H9 (cell line): ENCODE measurements at regions not wholly inside any gene's neighbourhood (a gene's known extent, or its start where the extent isn't known, plus 50 kb on each side); places are given as distances from the start of the nearest gene placed in this dataset.

Experiments used
- DNase-seq: peaks from one replicate; pipeline ENCODE4 v3.0.0-alpha.2; 2017
- H2AFZ ChIP-seq: one replicate; pipeline ENCODE4 v1.6.1; 2013; ENCODE audit warnings: mild to moderate bottlenecking, low read length, control low read depth, moderate library complexity
- H2AK5ac ChIP-seq: 2 replicates; pipeline ENCODE4 v1.6.1; 2013; ENCODE audit warnings: low read length, control low read depth, mixed read lengths; ENCODE audit not compliant: insufficient read length
- H2BK120ac ChIP-seq: one replicate; pipeline ENCODE4 v1.6.1; 2013; ENCODE audit warnings: low read depth, mild to moderate bottlenecking, low read length, control low read depth, inconsistent platforms; ENCODE audit not compliant: poor library complexity, severe bottlenecking
- H2BK12ac ChIP-seq: 2 replicates; pipeline ENCODE4 v1.6.1; 2013; ENCODE audit warnings: low read length, control low read depth, mixed read lengths, low read depth; ENCODE audit not compliant: insufficient read length
- H2BK15ac ChIP-seq: 2 replicates; pipeline ENCODE4 v1.6.1; 2013; ENCODE audit warnings: low read depth, low read length, control low read depth
- H2BK20ac ChIP-seq: one replicate; pipeline ENCODE4 v1.6.1; 2013; ENCODE audit warnings: low read depth, mild to moderate bottlenecking, low read length, control low read depth, inconsistent platforms; ENCODE audit not compliant: poor library complexity, severe bottlenecking
- H2BK5ac ChIP-seq: 2 replicates; pipeline ENCODE4 v1.6.1; 2013; ENCODE audit warnings: low read length, control low read depth, mixed read lengths; ENCODE audit not compliant: insufficient read length
- H3K14ac ChIP-seq: 2 replicates; pipeline ENCODE4 v1.6.1; 2013; ENCODE audit warnings: low read length, control low read depth; ENCODE audit not compliant: insufficient read depth
- H3K18ac ChIP-seq: 2 replicates; pipeline ENCODE4 v1.6.1; 2013; ENCODE audit warnings: low read depth, mild to moderate bottlenecking, mixed read lengths, low read length, control low read depth; ENCODE audit not compliant: insufficient read length
- H3K23ac ChIP-seq: 2 replicates; pipeline ENCODE4 v1.6.1; 2013; ENCODE audit warnings: low read length, control low read depth, mixed read lengths, low read depth; ENCODE audit not compliant: insufficient read length
- H3K23me2 ChIP-seq: 2 replicates; pipeline ENCODE4 v1.6.1; 2013; ENCODE audit warnings: low read depth, mild to moderate bottlenecking, mixed read lengths, low read length, control low read depth; ENCODE audit not compliant: insufficient read length, poor library complexity, severe bottlenecking
- H3K27ac ChIP-seq: 2 replicates; pipeline ENCODE4 v1.5.1; 2013; ENCODE audit warnings: low read length, control low read depth, mixed read lengths, low read depth; ENCODE audit not compliant: insufficient read length
- H3K27me3 ChIP-seq: 2 replicates; pipeline ENCODE4 v1.6.1; 2013; ENCODE audit warnings: low read length, control low read depth, inconsistent platforms; ENCODE audit not compliant: insufficient read depth
- H3K4ac ChIP-seq: 2 replicates; pipeline ENCODE4 v1.6.1; 2013; ENCODE audit warnings: low read depth, mild to moderate bottlenecking, control low read depth, inconsistent platforms, low read length, moderate library complexity
- H3K4me1 ChIP-seq: 2 replicates; pipeline ENCODE4 v1.6.1; 2013; ENCODE audit warnings: low read length, control low read depth, inconsistent platforms; ENCODE audit not compliant: insufficient read depth
- H3K4me2 ChIP-seq: 2 replicates; pipeline ENCODE4 v1.6.1; 2013; ENCODE audit warnings: low read length, control low read depth, mixed read lengths; ENCODE audit not compliant: insufficient read length, insufficient read depth
- H3K56ac ChIP-seq: 2 replicates; pipeline ENCODE4 v1.6.1; 2013; ENCODE audit warnings: low read depth, mild to moderate bottlenecking, mixed read lengths, low read length, control low read depth; ENCODE audit not compliant: insufficient read length
- H3K79me1 ChIP-seq: 2 replicates; pipeline ENCODE4 v1.6.1; 2013; ENCODE audit warnings: low read depth, mild to moderate bottlenecking, moderate library complexity, low read length, control low read depth, inconsistent platforms; ENCODE audit not compliant: insufficient read depth, poor library complexity, severe bottlenecking
- H3K79me2 ChIP-seq: 2 replicates; pipeline ENCODE4 v1.6.1; 2013; ENCODE audit warnings: low read length, control low read depth, inconsistent platforms; ENCODE audit not compliant: insufficient read depth
- H3K9ac ChIP-seq: 2 replicates; pipeline ENCODE4 v1.6.1; 2013; ENCODE audit warnings: low read length, control low read depth, mixed read lengths; ENCODE audit not compliant: insufficient read length; ENCODE audit errors: extremely low read depth
- H3K9me3 ChIP-seq: one replicate; pipeline ENCODE4 v1.6.1; 2013; ENCODE audit warnings: low read depth, low read length, inconsistent platforms; ENCODE audit not compliant: control insufficient read depth
- H3T11ph ChIP-seq: one replicate; pipeline ENCODE4 v1.6.1; 2013; ENCODE audit warnings: mild to moderate bottlenecking, low read length, control low read depth, inconsistent platforms
- H4K20me1 ChIP-seq: one replicate; pipeline ENCODE4 v1.6.1; 2013; ENCODE audit not compliant: control insufficient read depth, insufficient read length, insufficient read depth
- H4K5ac ChIP-seq: 2 replicates; pipeline ENCODE4 v1.6.1; 2013; ENCODE audit warnings: low read depth, mild to moderate bottlenecking, mixed read lengths, low read length, control low read depth; ENCODE audit not compliant: insufficient read length
- H4K8ac ChIP-seq: replicated peaks from 2 replicates; pipeline ENCODE4 v1.6.1; 2013; ENCODE audit warnings: low read length, control low read depth, mixed read lengths, low read depth; ENCODE audit not compliant: insufficient read length
- H4K91ac ChIP-seq: 2 replicates; pipeline ENCODE4 v1.6.1; 2013; ENCODE audit warnings: low read depth, mild to moderate bottlenecking, moderate library complexity, mixed read lengths, low read length, control low read depth; ENCODE audit not compliant: insufficient read length
- H3K27ac Mint-ChIP-seq, 3 experiments: 2 replicates in 2 of 3; 3 replicates in 1 of 3; pipeline ENCODE4 v1.8.0; 2020 to 2021; ENCODE audit warnings: mixed read lengths in 3 of 3, mild to moderate bottlenecking in 1 of 3, moderate library complexity in 1 of 3
- H3K27me3 Mint-ChIP-seq: 2 replicates; pipeline ENCODE4 v1.8.0; 2021; ENCODE audit warnings: low read depth, mild to moderate bottlenecking, moderate library complexity, mixed read lengths
- H3K36me3 Mint-ChIP-seq, 3 experiments: 2 replicates in 2 of 3; 3 replicates in 1 of 3; pipeline ENCODE4 v1.8.0; 2020 to 2021; ENCODE audit warnings: low read depth in 3 of 3, mixed read lengths in 3 of 3; ENCODE audit not compliant: insufficient read depth in 1 of 3
- H3K4me1 Mint-ChIP-seq, 2 experiments: 2 replicates each; pipeline ENCODE4 v1.8.0; 2020; ENCODE audit warnings: mixed read lengths in 2 of 2
- H3K4me3 Mint-ChIP-seq, 2 experiments: 2 replicates in 1 of 2; 3 replicates in 1 of 2; pipeline ENCODE4 v1.8.0; 2020 to 2021; ENCODE audit warnings: mild to moderate bottlenecking in 2 of 2, mixed read lengths in 2 of 2, moderate library complexity in 1 of 2
- H3K9me3 Mint-ChIP-seq, 2 experiments: 2 replicates in 1 of 2; 3 replicates in 1 of 2; pipeline ENCODE4 v1.8.0; 2020; ENCODE audit warnings: mild to moderate bottlenecking in 2 of 2, mixed read lengths in 2 of 2, moderate library complexity in 1 of 2
- WGBS: extraction: QIAGEN DNeasy Blood & Tissue Kit; methylation state at CpG from one replicate; pipeline ENCODE4 v1.1.7; 2013; ENCODE audit warnings: missing lambda C conversion rate, low lambda C conversion rate, mixed read lengths; ENCODE audit not compliant: insufficient read length; ENCODE audit errors: extremely low coverage; 5-methylcytosine and 5-hydroxymethylcytosine counted together
- TF ChIP-seq, protein P1 (sequence below): fragments of 200-600 bp; sonication (generic); conservative IDR thresholded peaks from 3 replicates; pipeline ENCODE4 v1.8.0; 2021; ENCODE audit warnings: antibody characterized with exemption, mild to moderate bottlenecking

DNA sequence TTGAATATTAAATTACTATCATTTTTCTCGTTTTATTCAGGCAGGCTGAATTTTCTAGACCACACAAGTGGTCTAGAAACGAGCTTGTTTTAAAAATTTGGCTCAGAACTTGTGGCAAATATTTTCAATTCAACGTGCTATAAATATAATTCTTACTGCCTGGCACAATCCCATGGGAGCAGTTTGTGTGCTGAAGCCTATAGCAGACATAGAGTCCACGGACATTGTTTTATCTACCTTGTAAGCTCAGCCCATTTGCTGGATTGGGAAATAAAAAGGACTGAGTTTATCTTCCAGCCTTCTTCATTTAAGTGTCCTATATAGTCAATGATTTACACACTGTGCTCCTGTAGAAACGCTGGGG lies 103.4 kb downstream of the ZBTB18 start:
- DNase-seq = no peak
- Mint-ChIP-seq H3K27ac (no peak overlapping the region), H3K27me3 (peaks cover 2% of the 10 kb centered on the region; the same call in 1 of the 2 replicates), H3K4me3 (no peak overlapping the region), H3K9me3 (no peaks in the 10 kb centered on the region), H3K36me3 (no peaks in the 10 kb centered on the region), H3K4me1 (peaks cover 2% of the 10 kb centered on the region in 2 experiments; a peak in 2 of 4 replicates)
- Histone ChIP-seq H2BK15ac (no peak overlapping the region), H3K9ac (no peak overlapping the region), H3K23ac (no peak overlapping the region), H3K4me2 (no peak overlapping the region), H3K23me2 (no peaks in the 10 kb centered on the region), H2BK20ac (no peak overlapping the region), H2AK5ac (no peak overlapping the region), H3K9me3 (no peaks in the 10 kb centered on the region), H2BK120ac (no peak overlapping the region), H4K20me1 (no peaks in the 10 kb centered on the region), H3K4ac (no peak overlapping the region), H2BK5ac (no peak overlapping the region), H3K27ac (no peak overlapping the region), H3K79me2 (no peaks in the 10 kb centered on the region), H3K4me1 (no peaks in the 10 kb centered on the region), H3T11ph (no peak overlapping the region), H3K14ac (no peak overlapping the region), H4K5ac (no peak overlapping the region), H3K27me3 (no peaks in the 10 kb centered on the region), H2BK12ac (no peak overlapping the region), H2AFZ (no peak overlapping the region), H4K8ac (no peak overlapping the region), H3K79me1 (no peaks in the 10 kb centered on the region), H4K91ac (no peak overlapping the region), H3K18ac (no peak overlapping the region), H3K56ac (no peak overlapping the region)
- no CpG with 5 or more reads among the region's 5 CpGs for WGBS
- TF ChIP-seq, protein P1, sequence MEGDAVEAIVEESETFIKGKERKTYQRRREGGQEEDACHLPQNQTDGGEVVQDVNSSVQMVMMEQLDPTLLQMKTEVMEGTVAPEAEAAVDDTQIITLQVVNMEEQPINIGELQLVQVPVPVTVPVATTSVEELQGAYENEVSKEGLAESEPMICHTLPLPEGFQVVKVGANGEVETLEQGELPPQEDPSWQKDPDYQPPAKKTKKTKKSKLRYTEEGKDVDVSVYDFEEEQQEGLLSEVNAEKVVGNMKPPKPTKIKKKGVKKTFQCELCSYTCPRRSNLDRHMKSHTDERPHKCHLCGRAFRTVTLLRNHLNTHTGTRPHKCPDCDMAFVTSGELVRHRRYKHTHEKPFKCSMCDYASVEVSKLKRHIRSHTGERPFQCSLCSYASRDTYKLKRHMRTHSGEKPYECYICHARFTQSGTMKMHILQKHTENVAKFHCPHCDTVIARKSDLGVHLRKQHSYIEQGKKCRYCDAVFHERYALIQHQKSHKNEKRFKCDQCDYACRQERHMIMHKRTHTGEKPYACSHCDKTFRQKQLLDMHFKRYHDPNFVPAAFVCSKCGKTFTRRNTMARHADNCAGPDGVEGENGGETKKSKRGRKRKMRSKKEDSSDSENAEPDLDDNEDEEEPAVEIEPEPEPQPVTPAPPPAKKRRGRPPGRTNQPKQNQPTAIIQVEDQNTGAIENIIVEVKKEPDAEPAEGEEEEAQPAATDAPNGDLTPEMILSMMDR = no peak
